HG03280 (cell line): ENCODE measurements at regions not wholly inside any gene's neighbourhood (a gene's known extent, or its start where the extent isn't known, plus 50 kb on each side); places are given as distances from the start of the nearest gene placed in this dataset.
"Not testable (repeated sequence)": the region's sequence is repeated elsewhere in the genome, so short reads cannot be mapped to it uniquely, and the experiment has no call there.

Experiments used
- ATAC-seq: cut with Tn5 transposase; IDR thresholded peaks from one replicate; pipeline ENCODE4 v1.9.1; 2021; ENCODE audit warnings: mild to moderate bottlenecking, moderate library complexity; ENCODE audit not compliant: unreplicated experiment

GRCh38 chr12:124375789-124376175 is 80.9 kb downstream of the RFLNA start:
- no peak for ATAC-seq

- ATAC-seq, result no peak
Observed at GRCh38 chr12:124375141-124375788, 80.4 kb downstream of the RFLNA start.

- ATAC-seq, result no peak
Observed at GRCh38 chr12:124374567-124374966, 79.7 kb downstream of the RFLNA start.

GRCh38 chr12:124374147-124374546 is 79.3 kb downstream of the RFLNA start:
- ATAC-seq, result no peak

- ATAC-seq, result not testable (repeated sequence)
Observed at GRCh38 chr12:124373701-124374100, 78.8 kb downstream of the RFLNA start.

GRCh38 chr12:124372831-124373230 is 77.9 kb downstream of the RFLNA start:
- no peak for ATAC-seq

- no peak for ATAC-seq
Observed at GRCh38 chr12:124371970-124372555, 77.2 kb downstream of the RFLNA start.

GRCh38 chr12:124371366-124371765 is 76.5 kb downstream of the RFLNA start:
- no peak for ATAC-seq

GRCh38 chr12:124370851-124371250 is 76.0 kb downstream of the RFLNA start:
- no peak for ATAC-seq

GRCh38 chr12:124370384-124370783 is 75.5 kb downstream of the RFLNA start:
- ATAC-seq, result no peak

GRCh38 chr12:124369827-124370378 is 75.0 kb downstream of the RFLNA start:
- ATAC-seq, result no peak

- ATAC-seq, result no peak
Observed at GRCh38 chr12:124369055-124369826, 74.3 kb downstream of the RFLNA start.

GRCh38 chr12:124368421-124369032 is 73.6 kb downstream of the RFLNA start:
- no peak for ATAC-seq

GRCh38 chr12:124365726-124366430 is 71.0 kb downstream of the RFLNA start:
- no peak for ATAC-seq
